Stimulated activated CD8-positive, alpha-beta memory T cell treated with anti-CD3 and anti-CD28 coated beads, Interleukin-12 subunit alpha, Interleukin-12 subunit beta, amount 100 ng/mL, for 1 hour (primary cell): ENCODE measurements at regions not wholly inside any gene's neighbourhood (a gene's known extent, or its start where the extent isn't known, plus 50 kb on each side); places are given as distances from the start of the nearest gene placed in this dataset.
"Not testable (repeated sequence)": the region's sequence is repeated elsewhere in the genome, so short reads cannot be mapped to it uniquely, and the experiment has no call there.

Experiments
- DNase-seq: peaks from one replicate; pipeline ENCODE4 v3.0.0-alpha.2; 2020; ENCODE audit warnings: low read depth

DNA sequence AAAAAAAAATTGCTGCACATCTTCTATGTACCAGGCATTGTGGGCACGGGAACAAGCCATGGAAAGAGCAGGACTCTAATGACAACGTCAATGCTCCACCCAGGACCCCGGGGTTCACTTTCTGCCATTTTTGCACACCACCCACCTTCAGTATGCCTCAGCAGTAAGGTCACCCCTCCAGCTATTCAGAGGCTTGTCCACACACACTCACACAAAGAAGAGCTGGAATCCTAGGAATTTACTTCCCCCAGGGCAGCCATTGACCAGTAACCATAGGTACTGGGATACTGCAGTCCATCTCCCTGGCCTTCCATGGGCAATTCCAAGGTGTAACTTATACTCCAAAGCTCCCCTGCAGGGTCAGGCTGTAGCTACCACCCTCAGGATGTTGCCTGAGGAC, 170.8 kb downstream of the SUCLG1 start:
- DNase-seq, result no peak

DNA sequence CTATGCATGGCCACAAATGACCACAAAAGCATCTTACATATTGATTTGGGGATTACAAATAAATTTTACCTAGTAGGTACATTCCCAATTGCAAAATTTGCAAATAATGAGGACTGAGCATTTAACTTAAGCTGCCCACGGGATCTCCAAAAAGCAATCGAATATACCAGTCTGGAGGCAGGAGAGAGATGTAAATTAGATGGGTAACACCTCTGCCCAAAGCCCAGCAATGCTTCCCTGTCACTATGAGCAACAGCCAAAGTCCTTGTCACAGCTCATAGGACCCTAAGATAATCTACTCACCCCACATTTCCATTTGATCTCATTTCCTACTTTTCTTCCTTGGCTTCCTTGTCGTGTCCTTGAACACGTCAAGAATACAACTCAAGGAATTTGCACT, 172.2 kb downstream of the SUCLG1 start:
- DNase-seq, result no peak

DNA sequence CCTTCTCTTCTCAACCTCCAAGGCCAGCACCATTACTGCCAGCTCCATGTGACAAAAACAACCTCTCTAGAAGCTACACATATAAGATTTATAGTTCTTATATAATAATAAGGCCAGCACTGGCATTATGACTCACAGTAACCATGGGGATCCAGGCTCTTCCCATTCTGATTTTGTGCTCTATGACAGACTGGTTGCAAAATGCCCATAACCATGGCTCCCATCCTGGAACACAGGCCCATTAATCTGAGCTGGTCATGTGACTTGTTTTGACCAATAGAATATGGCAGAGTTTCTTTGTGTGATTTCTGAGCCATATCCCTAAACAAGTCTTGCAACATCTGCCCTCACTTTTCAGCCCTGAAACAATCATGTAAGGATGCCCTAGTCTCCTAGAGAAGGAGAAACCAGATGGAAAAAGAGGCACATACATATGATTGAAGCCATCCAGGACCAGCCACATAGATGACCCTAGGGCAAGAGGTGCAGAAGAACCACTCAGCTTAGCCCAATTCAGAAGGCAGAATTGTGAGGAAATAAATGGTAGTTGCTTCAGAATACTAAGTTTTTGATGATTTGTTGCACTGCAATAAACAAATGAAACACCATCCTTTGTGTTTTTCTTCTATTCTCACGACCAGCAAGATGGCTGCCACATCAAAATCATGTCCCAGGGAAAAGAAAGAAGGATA, 173.9 kb downstream of the SUCLG1 start:
- DNase-seq, result no peak

DNA sequence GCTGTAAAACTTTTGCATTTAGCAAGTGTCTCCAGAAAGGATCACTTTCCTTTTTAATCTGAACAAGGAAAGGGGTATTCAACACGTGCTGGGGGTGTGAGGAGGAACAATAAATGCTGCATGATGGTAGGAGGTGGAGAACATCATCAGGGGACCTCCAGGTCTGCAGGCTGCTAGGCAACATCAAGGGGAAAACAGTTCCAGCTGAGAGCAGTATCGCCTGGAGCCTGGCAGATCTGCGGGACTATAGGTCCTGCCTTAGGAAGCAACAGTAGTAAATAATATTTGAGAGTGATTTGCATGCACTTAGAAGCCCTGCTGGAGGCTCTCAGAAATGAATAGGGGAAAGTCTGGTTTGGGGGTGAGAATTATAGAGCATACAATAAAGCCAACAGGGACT, 175.6 kb downstream of the SUCLG1 start:
- no peak for DNase-seq

DNA sequence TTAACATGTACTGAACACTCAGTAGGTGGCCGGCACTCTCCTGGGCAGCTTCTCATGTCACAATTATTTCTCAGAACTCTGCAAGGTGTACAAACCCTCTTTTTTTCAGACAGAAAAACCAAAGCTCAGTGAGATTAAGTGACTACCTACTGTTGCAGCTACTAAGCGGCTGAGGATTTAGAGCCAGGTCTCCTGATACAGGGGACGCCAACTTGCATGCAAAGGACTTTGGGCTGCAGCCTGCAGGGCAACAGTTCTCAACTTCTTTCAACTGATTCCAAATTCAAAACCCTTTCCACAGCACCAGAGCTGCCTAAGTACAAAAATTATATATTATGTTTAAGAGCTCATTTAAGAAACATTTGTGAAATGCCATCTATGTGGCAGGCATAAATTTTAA, 177.6 kb downstream of the SUCLG1 start:
- DNase-seq, result no peak

DNA sequence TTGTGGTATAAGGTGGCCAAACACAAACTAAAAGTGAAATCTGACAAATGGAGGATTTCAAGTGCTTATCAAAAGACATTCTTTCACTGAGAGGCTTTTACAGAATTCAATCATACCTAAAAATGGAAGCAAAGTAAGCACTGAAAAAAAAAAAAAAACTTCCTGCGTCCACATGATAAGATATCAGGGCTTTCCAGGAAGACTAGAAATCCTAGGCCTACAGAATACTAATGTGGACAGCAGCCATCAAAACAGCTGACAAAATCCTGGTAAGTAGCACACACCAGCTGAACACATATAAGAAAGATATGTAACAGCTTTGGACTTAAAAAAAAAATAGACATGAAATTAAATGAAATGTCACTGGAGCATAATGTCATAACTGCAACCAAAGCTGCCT, 178.2 kb downstream of the SUCLG1 start:
- no peak for DNase-seq

DNA sequence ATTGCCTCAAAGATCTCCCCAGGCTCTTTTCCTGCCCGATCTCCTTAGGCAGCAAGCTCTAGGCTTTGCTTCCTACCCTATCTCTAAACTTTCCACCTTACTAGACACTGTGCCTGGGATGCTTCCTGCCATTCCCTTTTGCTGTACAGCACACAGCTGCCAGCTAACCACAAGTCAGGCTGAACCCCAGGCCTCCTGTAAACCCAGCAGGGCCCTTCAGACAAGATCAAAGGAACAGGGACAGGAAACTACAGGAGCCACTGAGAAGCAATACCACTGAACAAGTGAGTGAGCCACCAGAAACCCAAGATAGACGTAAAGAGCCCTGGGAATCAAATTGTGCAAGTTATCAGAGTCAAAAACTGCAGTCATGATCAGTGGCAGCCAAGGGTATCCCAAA, 180.7 kb downstream of the SUCLG1 start:
- no peak for DNase-seq

DNA sequence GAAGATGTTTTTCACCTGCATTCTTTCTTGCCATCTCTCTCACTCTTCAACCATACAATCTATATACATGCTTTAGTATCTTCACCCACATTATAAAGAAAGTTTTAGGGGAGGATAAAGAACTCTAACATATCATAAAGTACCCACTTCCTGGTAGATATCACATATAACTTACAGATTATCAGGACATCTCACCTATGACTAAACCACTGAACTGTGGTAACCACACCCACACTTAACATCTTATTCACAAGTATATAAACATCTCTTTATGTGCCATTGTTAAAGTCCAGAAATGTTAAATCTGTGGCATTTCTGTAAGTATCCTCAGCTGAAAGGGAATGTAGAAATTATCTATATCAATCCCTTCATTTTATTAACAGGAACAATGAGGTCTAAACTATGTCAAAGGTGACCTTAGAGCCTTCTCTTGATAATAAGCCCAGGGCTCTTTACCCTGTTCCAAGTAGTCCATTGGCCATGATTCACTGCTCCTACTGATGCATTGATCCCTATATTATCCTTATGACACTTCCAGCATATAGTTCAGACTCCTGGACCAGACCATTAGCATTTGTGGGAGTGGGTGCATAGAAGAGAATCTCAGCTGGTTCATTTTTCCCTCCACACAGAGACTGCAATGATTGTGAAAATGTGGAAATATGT, 182.4 kb downstream of the SUCLG1 start:
- DNase-seq, result no peak

DNA sequence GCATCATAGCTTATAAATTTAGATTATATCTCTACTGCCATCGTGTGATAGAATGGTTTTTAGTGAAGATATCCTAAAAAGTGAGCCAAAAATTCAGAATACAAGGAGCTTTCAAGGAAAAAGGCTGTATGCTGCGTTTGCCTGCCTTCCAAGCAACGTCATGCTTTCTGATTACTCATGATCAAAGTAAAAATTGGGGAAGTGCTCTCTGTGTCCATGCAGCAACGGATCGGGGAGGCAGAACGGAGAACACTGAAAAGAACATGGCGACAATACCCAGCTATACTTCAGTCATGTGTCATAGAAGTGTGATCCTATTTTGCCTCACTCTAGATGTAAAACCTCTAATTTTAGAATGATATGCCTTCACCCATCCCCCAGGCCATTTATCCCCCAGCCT, 185.7 kb downstream of the SUCLG1 start:
- no peak for DNase-seq

DNA sequence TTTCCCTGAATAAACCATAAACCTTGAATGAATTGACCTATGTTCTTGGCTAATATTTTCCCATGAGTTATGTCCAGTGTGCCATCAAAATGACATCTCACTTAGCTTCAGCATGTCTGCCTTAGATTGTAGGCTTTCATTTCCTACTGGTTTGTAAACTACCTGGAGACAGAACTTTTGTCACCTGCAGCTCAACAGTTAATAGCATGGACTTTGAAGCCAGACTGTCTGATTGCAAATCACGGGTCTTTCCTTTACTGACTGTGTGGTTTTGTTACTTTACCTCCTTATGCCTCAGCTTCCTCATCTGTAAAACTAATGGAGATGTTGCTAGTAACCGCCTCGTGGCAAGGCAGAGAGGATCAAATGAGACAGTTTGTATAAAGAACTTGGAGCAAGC, 187.1 kb downstream of the SUCLG1 start:
- no peak for DNase-seq

DNA sequence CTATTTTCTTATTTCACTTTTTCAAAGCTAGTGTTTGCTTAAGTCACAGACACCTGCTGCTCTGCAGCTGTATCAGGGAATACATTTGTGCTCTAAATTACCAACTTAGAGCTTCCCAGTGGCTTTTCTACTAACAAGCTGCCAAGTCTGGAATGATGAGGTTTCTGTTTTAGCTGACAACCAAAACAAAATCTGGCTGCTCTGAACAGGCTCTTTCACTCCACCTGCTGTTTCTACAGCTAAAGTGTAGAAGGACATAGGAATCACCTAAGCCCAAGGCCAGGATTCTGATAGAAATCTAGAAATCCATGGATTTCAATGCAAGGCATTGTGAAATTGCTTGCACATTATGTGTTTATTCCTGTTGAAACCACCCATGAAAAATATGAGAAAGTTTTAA, 201.2 kb downstream of the SUCLG1 start:
- no peak for DNase-seq

DNA sequence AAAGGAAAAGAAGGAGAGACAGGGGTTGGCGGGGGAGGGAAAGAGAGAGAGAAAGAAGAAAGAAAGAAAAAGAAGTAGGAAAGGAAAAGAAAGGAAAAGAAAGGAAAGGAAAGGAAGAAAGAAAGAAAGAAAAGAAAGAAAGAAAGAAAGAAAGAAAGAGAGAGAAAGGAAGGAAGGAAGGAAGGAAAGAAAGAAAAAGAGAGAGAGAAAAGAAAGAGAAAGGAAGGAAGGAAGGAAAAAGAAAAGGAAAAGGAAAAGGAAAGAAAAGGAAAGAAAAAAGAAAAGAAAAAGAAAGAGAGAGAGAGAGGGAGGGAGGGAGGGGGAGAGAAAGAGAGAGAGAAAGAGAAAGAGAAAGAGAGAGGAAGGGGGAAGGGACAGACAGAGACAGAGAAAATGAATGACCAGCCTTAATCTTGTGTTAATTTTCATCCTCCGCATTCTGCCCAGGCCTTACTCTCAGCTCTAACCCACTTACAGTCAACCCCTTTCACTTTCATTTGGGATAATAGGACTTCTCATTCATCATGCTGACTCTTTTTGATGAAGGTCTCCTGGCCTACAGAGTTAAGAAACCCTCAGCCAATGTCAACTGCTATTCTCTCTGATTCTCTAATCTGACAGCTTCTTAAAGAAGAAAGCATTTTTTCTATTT, 207.3 kb downstream of the SUCLG1 start:
- no peak for DNase-seq

DNA sequence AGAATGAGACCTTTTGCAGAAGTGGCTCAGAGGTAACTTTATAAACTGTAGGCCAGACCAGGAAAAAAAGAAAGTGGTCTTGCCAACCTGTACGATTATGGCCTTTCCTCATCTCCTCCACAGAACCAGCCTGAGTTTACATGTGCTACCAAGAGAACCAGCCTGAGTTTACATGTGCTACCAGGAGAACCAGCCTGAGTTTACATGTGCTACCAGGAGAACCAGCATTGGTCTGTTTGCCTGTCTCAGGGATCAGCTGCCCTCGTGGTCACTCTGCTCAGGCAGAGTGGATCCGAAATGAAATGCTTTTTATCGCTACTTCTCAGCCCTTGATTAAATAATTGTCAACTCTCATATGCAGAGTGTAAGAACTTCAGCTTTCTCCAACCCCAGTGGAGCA, 209.9 kb downstream of the SUCLG1 start:
- no peak for DNase-seq

DNA sequence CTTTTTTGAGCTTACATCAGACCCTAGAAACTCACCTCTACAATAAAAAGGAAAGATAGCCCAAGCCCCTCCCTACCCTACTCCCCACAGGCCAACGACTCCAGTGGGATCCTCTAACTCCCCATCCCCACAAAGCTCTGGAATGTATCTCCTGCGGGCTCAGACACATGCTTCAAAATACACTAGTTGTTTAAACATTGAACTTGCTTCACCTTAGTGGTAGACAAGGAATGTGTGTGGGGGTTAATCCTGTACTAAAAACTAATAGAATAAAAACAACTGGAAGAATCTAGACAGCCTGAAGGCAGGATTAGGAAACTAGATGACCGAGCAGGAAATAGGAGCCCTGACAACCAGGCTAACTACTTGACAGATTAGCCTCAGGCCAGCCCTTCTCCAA, 211.5 kb downstream of the SUCLG1 start:
- DNase-seq, result no peak

DNA sequence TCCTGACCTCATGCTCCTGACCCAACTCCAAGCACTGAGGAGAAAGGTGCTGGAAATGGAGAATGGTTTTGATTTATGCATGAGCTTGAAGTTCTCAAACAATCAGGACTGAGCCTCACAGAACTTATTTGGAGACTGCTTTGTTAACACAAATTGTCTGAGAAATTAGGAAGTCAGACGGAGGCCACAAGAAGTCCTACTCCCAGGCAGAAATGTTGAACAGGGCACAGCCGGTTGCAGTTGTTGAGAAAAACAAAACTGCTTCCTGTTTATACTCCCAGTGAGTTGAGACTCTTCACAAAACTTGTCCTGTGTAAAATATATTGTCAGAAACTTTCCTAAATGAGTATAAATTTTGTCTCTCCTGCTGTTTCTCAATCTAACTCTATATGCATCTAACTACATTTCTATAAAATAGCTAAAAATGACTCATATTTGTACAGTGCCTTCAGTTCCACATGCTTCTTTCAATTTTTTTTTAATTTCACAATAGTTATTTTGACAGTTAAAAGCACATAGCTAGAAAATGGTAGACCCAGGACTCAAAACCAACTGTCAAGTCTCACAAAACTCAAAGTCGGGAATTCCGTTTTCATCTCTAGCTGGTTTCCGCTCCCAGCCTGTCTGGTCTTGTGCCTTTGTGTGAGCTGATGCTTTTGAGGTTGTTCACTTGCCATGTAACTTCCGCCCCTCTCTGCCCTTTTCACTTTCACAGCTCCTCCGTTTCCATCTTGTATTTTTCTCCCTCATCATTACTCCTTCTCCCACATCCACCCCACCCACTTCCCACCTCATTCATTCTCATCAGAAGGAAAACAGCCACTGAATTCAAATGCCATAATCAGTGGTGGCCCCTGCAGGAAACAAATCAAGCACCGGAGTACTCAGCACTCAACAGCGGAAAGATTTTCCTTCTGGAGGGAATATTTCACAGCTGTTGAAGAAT, 215.0 kb downstream of the SUCLG1 start:
- no peak for DNase-seq

DNA sequence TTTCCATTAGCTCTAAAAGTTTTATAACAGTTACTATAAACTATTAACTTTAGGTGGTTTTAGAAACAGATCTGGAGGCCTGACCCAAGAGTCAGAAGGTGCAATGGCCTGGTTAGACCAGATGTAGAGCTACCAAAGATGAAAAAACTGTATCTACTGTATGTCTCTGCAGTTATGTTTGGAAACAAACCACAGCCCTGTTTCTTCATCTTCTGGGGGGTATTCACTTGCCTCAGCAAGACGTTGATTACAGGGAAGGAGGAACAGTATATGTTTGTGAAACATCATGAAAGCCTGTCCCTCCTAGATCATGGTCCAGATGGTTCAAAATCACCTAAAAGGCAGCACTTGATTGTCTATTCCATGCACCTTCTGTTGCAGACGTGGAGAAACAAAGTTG, 220.2 kb downstream of the SUCLG1 start:
- no peak for DNase-seq

DNA sequence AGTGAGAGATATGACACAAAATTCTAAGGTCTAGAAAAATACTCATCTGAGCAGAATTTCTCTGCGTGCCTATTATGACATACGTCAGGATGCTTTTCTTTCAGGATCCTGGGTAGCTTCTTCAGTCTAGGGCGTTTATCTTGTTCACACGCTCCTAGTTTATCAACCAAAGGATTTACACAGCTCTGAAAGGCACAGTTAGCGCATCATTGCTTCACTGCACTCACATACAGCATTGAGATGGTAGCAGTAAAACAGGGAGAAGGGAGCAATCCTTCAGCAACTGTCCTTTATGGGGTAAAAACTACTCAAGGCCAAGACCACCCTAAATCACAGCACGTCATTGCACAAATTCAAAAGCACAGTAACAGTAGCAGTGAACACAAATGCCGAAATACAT, 222.8 kb downstream of the SUCLG1 start:
- DNase-seq, result no peak

DNA sequence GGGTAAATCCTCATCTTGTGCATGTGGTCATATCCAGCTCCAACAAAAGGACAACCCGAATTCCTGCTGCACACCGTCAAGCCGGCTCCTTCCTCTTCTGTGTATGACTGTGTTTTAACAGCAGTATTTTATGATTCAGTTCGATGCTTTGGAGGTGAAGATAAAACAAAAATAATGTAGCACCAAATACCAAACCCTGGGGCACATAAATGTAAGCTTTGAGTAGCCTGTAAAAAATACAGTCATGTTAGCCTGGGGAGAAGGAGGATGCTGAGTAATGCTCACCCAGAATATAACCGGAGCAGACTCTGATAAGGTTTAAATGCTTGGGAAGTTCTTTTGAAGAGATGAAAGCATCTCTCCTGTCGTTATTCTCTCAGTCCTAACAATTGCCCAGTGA, 225.0 kb downstream of the SUCLG1 start:
- DNase-seq, result no peak

DNA sequence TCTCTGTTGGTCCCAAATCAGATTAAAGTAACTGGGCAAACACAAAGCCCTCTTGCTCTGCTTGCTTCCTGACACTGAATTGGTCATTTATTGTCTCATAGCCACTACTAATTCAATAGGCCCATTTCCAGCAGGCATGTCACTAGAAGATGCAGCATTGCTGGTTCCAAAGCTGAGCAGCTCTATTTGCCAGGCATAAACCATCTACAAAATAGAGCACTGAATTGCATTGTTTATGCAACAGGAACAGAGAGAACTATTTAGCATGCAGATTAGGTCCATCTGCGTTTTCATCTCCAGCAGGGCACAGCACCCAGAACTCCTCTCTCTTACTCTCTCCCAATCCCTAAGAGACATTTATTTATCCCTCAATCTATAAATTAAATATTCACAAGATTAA, 227.6 kb downstream of the SUCLG1 start:
- DNase-seq, result no peak

DNA sequence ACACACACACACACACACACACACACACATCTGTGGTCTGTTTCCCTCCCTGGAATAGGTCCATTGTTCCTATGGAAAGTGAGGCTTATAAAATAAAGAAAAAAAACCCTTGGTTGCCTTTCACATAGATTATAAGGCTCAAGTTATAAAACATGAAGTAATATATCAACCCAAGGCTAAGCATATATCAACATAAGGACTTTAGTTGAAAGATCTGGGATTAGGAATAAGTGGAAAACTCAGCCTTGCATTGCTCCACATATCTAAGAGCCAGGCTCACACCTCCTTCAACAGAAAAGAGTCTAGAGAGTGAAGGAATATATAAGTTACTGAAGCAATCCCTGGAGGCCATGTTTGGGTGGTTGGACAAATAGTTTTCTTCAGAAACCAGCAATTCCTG, 235.0 kb downstream of the SUCLG1 start:
- DNase-seq, result no peak

DNA sequence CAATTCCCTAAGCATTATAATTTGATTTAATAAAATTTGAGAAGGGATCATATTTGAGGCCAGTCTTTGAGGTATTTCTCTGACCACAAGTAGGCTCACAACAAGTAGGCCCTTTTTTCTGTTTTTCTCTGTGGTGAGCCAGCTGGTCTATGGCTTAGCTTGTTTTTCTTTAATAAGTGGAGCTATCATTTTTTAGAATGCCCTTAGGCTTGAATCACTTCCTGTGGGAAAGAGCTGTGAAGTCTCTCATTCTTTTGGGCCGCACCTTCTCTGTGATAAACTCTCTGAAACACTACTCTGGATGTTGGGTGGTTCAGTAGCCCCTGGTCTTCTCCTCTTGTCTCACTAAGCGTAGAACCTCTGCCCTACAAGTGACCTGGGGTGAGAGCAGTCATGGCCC, 235.9 kb downstream of the SUCLG1 start:
- DNase-seq, result no peak

DNA sequence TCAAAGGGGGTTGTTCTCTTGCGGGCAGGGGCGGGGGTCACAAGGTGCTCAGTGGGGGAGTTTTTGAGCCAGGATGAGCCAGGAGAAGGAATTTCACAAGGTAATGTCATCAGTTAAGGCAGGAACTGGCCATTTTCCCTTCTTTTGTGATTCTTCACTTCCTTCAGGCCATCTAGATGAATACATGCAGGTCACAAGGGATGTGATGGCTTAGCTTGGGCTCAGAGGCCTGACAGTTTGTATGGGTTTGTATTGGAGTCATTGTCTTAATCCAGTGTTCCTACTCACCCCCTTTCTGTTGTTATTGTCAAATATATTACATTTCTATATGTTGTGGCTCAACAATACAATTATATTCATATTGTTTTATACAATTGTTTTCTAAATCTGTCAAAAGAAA, 238.0 kb downstream of the SUCLG1 start:
- not testable (repeated sequence) for DNase-seq

DNA sequence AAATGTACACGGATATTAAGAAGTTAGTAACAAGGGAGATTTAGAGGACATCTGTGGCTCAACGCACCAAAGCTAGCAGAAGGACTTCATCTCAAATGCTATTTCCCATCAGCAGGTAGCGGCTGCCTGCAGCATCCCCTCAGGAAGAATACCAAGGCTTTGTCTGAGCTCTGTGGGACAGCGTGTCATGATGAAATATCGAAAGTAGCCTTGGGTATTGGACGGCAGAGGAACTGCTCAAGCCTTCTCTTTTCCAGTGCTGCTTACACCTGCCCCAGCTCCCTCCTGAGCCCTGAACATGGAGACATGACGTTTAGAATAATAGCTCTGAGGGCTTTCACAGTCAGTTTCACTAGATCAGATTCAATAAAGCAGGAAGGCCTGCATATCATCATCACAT, 241.6 kb downstream of the SUCLG1 start:
- no peak for DNase-seq
